ENCODE measurements at regions not wholly inside any gene's neighbourhood (a gene's known extent, or its start where the extent isn't known, plus 50 kb on each side); places are given as distances from the start of the nearest gene placed in this dataset.

DNA sequence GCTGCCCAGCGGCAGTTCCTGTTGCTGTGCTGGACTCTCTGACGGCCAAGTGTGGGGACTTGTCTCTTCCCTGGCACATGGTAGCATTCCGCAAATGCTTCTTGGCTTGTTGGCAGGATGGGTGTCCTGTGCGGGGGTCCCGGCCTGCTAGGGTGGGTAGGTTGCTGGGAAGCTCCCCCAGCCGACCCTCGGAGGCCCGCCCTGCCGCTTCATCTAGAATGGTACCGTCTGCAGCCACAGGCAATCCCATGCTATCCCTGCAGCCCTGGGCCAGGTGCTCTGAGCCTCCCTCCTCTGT lies 78.3 kb upstream of the LHX1 start:
- DNase-seq (no peak), ATAC-seq (no peak)
- no peaks in the 10 kb centered on the region for H3K9me3 ChIP-seq
- no peak overlapping the region for H3K27ac ChIP-seq
- H3K36me3 ChIP-seq = no peaks in the 10 kb centered on the region
- no CpG with 5 or more reads among the region's 10 CpGs for WGBS (ENCODE audit: insufficient coverage, low coverage, low lambda C conversion rate, missing lambda C conversion rate)
- H3K4me3 ChIP-seq = no peak overlapping the region
- no peaks in the 10 kb centered on the region for H3K4me1 ChIP-seq
- H3K27me3 ChIP-seq = no peaks in the 10 kb centered on the region
- TF ChIP-seq, protein P1, sequence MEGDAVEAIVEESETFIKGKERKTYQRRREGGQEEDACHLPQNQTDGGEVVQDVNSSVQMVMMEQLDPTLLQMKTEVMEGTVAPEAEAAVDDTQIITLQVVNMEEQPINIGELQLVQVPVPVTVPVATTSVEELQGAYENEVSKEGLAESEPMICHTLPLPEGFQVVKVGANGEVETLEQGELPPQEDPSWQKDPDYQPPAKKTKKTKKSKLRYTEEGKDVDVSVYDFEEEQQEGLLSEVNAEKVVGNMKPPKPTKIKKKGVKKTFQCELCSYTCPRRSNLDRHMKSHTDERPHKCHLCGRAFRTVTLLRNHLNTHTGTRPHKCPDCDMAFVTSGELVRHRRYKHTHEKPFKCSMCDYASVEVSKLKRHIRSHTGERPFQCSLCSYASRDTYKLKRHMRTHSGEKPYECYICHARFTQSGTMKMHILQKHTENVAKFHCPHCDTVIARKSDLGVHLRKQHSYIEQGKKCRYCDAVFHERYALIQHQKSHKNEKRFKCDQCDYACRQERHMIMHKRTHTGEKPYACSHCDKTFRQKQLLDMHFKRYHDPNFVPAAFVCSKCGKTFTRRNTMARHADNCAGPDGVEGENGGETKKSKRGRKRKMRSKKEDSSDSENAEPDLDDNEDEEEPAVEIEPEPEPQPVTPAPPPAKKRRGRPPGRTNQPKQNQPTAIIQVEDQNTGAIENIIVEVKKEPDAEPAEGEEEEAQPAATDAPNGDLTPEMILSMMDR (IDR thresholded peaks at IDR 0.05) = no peak
- TF ChIP-seq POLR2A (IDR thresholded peaks at IDR 0.05) = no peak
- intact Hi-C loops (cut with DNase I) = no loop called here

DNA sequence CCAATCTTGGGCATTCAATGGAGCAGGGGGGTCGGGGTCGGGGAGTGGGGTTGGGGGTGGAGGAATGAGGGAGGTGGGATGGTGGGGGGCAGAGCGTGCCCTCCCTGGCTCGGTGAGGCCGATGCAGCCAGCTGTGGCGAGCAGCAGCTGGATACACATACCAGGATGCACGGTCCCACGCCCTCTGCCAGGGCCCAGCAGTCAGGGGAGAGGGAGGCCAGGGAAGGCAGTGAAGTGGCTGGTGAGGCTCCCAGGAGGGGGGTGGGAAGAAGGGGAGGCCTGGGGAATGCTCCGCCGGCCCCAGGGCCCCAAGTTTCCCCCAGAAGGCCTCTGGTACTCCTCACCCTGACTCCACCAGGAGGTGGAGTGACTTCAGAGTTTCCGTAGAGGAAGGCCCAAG lies 77.6 kb upstream of the LHX1 start:
- ATAC-seq (no peak), DNase-seq (no peak)
- Histone ChIP-seq H3K27ac (no peak overlapping the region), H3K36me3 (no peaks in the 10 kb centered on the region), H3K4me1 (no peaks in the 10 kb centered on the region), H3K9me3 (no peaks in the 10 kb centered on the region), H3K27me3 (no peaks in the 10 kb centered on the region), H3K4me3 (no peak overlapping the region)
- intact Hi-C loops (cut with DNase I) = no loop called here
- whole genome bisulfite sequencing (ENCODE audit: insufficient coverage, low coverage, low lambda C conversion rate, missing lambda C conversion rate) = 65% methylated on average over 4 of the region's 11 CpGs
- TF ChIP-seq, protein P1 (IDR thresholded peaks at IDR 0.05) = no peak
- no peak for TF ChIP-seq POLR2A (IDR thresholded peaks at IDR 0.05)

DNA sequence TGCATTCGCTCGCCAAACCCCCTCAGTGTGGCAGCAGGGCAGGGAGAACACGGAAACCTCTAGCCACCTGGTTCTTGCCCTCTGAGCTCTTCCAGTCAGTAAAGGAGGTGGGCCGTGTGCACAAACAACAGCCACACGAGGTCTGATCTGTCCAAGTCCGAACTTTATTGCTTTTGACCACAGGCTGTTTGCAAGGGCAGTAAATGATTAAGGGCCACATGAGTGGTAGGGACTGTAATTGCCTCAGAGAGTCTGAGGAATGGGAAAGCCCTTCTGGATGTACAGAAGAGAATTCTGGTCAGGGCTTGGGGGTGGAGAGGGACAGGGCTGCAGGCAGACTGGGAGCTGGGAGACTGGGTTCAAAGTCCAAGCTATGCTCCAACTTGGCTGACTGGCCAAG lies 75.7 kb upstream of the LHX1 start:
- DNase-seq (no peak), ATAC-seq (no peak)
- Histone ChIP-seq H3K27ac (no peak overlapping the region), H3K4me3 (no peak overlapping the region), H3K4me1 (no peaks in the 10 kb centered on the region), H3K36me3 (no peaks in the 10 kb centered on the region), H3K9me3 (no peaks in the 10 kb centered on the region), H3K27me3 (no peaks in the 10 kb centered on the region)
- TF ChIP-seq, protein P1 (IDR thresholded peaks at IDR 0.05) = no peak
- TF ChIP-seq POLR2A (IDR thresholded peaks at IDR 0.05) = no peak
- intact Hi-C loops (cut with DNase I) = no loop called here
- 0% methylated on average over 1 of the region's 6 CpGs for WGBS (ENCODE audit: insufficient coverage, low coverage, low lambda C conversion rate, missing lambda C conversion rate)

DNA sequence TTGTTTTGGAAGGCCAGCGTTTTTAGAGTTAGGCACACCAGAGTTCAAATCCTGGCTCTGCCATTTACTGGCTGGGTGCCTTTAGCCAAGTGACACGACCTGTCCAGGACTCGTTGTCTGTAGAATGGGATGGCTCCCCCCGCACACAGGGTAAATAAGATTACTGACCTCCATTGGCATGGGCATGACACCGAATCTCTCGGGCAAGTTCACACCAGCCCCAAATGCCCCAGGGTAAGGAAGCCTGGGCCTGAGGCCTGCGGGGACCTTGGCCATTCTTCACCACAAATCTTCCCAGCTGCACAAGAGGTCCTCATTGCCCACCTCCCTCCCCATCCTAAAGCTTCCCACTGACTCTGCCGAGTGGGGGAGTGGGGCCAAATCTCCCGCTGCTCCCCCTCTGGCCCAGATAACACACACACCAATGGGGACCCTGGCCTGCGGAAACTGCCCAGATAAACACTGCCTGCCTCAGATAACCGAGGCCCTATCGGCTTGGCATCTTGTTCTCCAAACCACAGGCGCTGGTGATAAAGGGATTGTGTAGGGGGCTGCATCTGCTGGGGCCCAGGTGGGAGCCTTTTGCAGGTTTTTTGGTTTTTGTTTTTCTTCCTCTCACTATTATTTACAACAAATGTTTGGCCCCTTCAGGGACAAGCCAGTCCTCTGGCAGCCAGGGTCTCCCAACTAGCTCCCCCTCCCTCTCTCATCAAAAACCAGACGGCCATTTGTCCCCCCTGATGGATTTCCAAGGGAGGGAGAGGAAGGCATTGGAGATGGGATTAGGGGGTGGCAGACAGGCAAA lies 75.0 kb upstream of the LHX1 start:
- no peak for DNase-seq
- H3K36me3 ChIP-seq = no peaks in the 10 kb centered on the region
- no peaks in the 10 kb centered on the region for H3K9me3 ChIP-seq
- no peaks in the 10 kb centered on the region for H3K4me1 ChIP-seq
- no peaks in the 10 kb centered on the region for H3K27me3 ChIP-seq
- intact Hi-C loops (cut with DNase I) = no loop called here
- H3K4me3 ChIP-seq = no peak overlapping the region
- TF ChIP-seq, protein P1 (IDR thresholded peaks at IDR 0.05) = no peak
- TF ChIP-seq POLR2A (IDR thresholded peaks at IDR 0.05) = no peak
- no peak for ATAC-seq
- no peak overlapping the region for H3K27ac ChIP-seq
- 65% methylated on average over 5 of the region's 14 CpGs for WGBS (ENCODE audit: insufficient coverage, low coverage, low lambda C conversion rate, missing lambda C conversion rate)

DNA sequence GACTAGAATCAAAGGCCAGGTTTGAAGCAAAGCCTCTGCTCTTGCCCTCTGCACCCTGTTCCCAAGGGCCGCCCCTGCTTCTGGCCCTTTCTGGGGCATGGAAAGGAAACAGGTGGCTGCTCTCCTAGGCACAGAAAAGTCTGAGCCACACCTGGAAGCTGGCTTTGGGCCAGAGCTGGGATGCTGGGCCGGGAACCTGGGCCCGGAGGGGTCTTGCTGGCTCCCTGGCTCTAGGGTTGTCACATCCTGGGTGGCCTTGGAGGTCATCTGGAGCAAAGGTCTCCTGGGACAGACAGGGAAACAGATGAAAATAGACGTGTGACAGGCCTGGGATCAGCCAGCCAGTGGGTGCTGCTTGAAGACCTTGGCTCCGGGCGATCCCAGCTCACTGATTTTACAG lies 74.1 kb upstream of the LHX1 start:
- Histone ChIP-seq H3K4me3 (no peak overlapping the region), H3K27ac (no peak overlapping the region), H3K9me3 (no peaks in the 10 kb centered on the region), H3K4me1 (no peaks in the 10 kb centered on the region), H3K36me3 (no peaks in the 10 kb centered on the region), H3K27me3 (no peaks in the 10 kb centered on the region)
- ATAC-seq = no peak
- WGBS (ENCODE audit: insufficient coverage, low coverage, low lambda C conversion rate, missing lambda C conversion rate) = 100% methylated on average over 2 of the region's 6 CpGs
- DNase-seq = no peak
- intact Hi-C loops (cut with DNase I) = no loop called here
- TF ChIP-seq POLR2A (IDR thresholded peaks at IDR 0.05) = no peak
- TF ChIP-seq, protein P1 (IDR thresholded peaks at IDR 0.05) = no peak

All from right lobe of liver (tissue), 6 donors.